ENCODE measurements at regions not wholly inside any gene's neighbourhood (a gene's known extent, or its start where the extent isn't known, plus 50 kb on each side); places are given as distances from the start of the nearest gene placed in this dataset.

- no peak overlapping the region for H2AFZ ChIP-seq (ENCODE audit: low read length)
- FAIRE-seq (no peak), DNase-seq (ENCODE audit: low spot score) (no peak), ATAC-seq (no peak)
- H3K4me3 ChIP-seq (replicated peaks in 1 of 3; ENCODE audit: insufficient read depth in 1 of 3, low read depth in 2 of 3, low read length in 3 of 3): no peak overlapping the region
- no peaks in the 10 kb centered on the region for H3K79me2 ChIP-seq (ENCODE audit: insufficient read depth, low read length)
- WGBS (ENCODE audit: low lambda C conversion rate): 39% methylated on average over 4 of the region's 4 CpGs
- POLR2A ChIA-PET: no interaction called here
- no peaks in the 10 kb centered on the region for H3K36me3 ChIP-seq (replicated peaks in 1 of 2; ENCODE audit: control insufficient read depth in 1 of 2, insufficient read depth in 2 of 2, low read length in 2 of 2)
- no peaks in the 10 kb centered on the region for H3K9me3 ChIP-seq (ENCODE audit: low read length)
- H3K9ac ChIP-seq (ENCODE audit: insufficient read depth, low read depth, low read length): no peak overlapping the region
- H3K4me1 ChIP-seq (ENCODE audit: insufficient read depth, low read length): no peaks in the 10 kb centered on the region
- H3K27me3 ChIP-seq (ENCODE audit: control insufficient read depth in 1 of 2, insufficient read depth in 2 of 2, low read length in 2 of 2): no peaks in the 10 kb centered on the region
- in situ Hi-C loops (cut with HindIII; ENCODE audit: extremely low pct_ligation_motif_present, low pct_unique_long_range_greater_than_20kb): no loop called here
- no peaks in the 10 kb centered on the region for H4K20me1 ChIP-seq (ENCODE audit: insufficient read depth, low read length)
- CTCF ChIA-PET (ENCODE audit: low intra/inter-chr PET ratio, low total read pairs): no interaction called here
- H3K4me2 ChIP-seq (ENCODE audit: low read depth, low read length): no peak overlapping the region
- H3K27ac ChIP-seq (ENCODE audit: extremely low read length, insufficient read depth, low read length): no peak overlapping the region
- BruUV-seq (replicated peaks): no TSS peak
- intact Hi-C loops (cut with micrococcal nuclease; ENCODE audit: unreplicated experiment): no loop called here
- TF ChIP-seq MED8 (CRISPR knock-in tag; IDR thresholded peaks at IDR 0.05; ENCODE audit: insufficient replicate concordance) (no peak), FOXK1 (CRISPR knock-in tag; IDR thresholded peaks at IDR 0.05; ENCODE audit: borderline replicate concordance, low read depth) (no peak), NFYC (CRISPR knock-in tag; IDR thresholded peaks at IDR 0.05) (no peak), THAP9 (CRISPR knock-in tag; IDR thresholded peaks at IDR 0.05; ENCODE audit: borderline replicate concordance) (no peak), ZNF350 (CRISPR knock-in tag; IDR thresholded peaks at IDR 0.05; ENCODE audit: borderline replicate concordance, low read depth) (no peak), SMARCC2 (IDR thresholded peaks at IDR 0.05) (no peak)
- TF ChIP-seq, protein P1, sequence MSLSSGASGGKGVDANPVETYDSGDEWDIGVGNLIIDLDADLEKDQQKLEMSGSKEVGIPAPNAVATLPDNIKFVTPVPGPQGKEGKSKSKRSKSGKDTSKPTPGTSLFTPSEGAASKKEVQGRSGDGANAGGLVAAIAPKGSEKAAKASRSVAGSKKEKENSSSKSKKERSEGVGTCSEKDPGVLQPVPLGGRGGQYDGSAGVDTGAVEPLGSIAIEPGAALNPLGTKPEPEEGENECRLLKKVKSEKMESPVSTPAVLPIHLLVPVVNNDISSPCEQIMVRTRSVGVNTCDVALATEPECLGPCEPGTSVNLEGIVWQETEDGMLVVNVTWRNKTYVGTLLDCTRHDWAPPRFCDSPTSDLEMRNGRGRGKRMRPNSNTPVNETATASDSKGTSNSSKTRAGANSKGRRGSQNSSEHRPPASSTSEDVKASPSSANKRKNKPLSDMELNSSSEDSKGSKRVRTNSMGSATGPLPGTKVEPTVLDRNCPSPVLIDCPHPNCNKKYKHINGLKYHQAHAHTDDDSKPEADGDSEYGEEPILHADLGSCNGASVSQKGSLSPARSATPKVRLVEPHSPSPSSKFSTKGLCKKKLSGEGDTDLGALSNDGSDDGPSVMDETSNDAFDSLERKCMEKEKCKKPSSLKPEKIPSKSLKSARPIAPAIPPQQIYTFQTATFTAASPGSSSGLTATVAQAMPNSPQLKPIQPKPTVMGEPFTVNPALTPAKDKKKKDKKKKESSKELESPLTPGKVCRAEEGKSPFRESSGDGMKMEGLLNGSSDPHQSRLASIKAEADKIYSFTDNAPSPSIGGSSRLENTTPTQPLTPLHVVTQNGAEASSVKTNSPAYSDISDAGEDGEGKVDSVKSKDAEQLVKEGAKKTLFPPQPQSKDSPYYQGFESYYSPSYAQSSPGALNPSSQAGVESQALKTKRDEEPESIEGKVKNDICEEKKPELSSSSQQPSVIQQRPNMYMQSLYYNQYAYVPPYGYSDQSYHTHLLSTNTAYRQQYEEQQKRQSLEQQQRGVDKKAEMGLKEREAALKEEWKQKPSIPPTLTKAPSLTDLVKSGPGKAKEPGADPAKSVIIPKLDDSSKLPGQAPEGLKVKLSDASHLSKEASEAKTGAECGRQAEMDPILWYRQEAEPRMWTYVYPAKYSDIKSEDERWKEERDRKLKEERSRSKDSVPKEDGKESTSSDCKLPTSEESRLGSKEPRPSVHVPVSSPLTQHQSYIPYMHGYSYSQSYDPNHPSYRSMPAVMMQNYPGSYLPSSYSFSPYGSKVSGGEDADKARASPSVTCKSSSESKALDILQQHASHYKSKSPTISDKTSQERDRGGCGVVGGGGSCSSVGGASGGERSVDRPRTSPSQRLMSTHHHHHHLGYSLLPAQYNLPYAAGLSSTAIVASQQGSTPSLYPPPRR (CRISPR knock-in tag; IDR thresholded peaks at IDR 0.05; ENCODE audit: borderline replicate concordance): no peak
- TF ChIP-seq, protein P2, sequence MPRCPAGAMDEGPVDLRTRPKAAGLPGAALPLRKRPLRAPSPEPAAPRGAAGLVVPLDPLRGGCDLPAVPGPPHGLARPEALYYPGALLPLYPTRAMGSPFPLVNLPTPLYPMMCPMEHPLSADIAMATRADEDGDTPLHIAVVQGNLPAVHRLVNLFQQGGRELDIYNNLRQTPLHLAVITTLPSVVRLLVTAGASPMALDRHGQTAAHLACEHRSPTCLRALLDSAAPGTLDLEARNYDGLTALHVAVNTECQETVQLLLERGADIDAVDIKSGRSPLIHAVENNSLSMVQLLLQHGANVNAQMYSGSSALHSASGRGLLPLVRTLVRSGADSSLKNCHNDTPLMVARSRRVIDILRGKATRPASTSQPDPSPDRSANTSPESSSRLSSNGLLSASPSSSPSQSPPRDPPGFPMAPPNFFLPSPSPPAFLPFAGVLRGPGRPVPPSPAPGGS (CRISPR knock-in tag; IDR thresholded peaks at IDR 0.05): no peak
- TF ChIP-seq, protein P3, sequence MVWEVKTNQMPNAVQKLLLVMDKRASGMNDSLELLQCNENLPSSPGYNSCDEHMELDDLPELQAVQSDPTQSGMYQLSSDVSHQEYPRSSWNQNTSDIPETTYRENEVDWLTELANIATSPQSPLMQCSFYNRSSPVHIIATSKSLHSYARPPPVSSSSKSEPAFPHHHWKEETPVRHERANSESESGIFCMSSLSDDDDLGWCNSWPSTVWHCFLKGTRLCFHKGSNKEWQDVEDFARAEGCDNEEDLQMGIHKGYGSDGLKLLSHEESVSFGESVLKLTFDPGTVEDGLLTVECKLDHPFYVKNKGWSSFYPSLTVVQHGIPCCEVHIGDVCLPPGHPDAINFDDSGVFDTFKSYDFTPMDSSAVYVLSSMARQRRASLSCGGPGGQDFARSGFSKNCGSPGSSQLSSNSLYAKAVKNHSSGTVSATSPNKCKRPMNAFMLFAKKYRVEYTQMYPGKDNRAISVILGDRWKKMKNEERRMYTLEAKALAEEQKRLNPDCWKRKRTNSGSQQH (CRISPR knock-in tag; IDR thresholded peaks at IDR 0.05; ENCODE audit: low read depth): no peak
- TF ChIP-seq, protein P4, sequence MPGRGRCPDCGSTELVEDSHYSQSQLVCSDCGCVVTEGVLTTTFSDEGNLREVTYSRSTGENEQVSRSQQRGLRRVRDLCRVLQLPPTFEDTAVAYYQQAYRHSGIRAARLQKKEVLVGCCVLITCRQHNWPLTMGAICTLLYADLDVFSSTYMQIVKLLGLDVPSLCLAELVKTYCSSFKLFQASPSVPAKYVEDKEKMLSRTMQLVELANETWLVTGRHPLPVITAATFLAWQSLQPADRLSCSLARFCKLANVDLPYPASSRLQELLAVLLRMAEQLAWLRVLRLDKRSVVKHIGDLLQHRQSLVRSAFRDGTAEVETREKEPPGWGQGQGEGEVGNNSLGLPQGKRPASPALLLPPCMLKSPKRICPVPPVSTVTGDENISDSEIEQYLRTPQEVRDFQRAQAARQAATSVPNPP (CRISPR knock-in tag; IDR thresholded peaks at IDR 0.05): no peak
These were observed 595.1 kb downstream of the SOX6 start for GRCh38 chr11:15761235-15761634.
